ENCODE measurements at regions not wholly inside any gene's neighbourhood (a gene's known extent, or its start where the extent isn't known, plus 50 kb on each side); places are given as distances from the start of the nearest gene placed in this dataset.
"Not testable (repeated sequence)": the region's sequence is repeated elsewhere in the genome, so short reads cannot be mapped to it uniquely, and the experiment has no call there.

GRCh38 chr5:4019009-4019769 lies 423.6 kb downstream of the IRX1 start:
- no peak for DNase-seq (ENCODE audit: low spot score)

GRCh38 chr5:4019841-4020240 lies 424.2 kb downstream of the IRX1 start:
- no peak for DNase-seq (ENCODE audit: low spot score)

GRCh38 chr5:4020400-4020799 lies 424.8 kb downstream of the IRX1 start:
- no peak for DNase-seq (ENCODE audit: low spot score)

- DNase-seq (ENCODE audit: low spot score) = no peak
Measured at GRCh38 chr5:4022056-4022670, 426.5 kb downstream of the IRX1 start.

GRCh38 chr5:4023091-4023752 lies 427.6 kb downstream of the IRX1 start:
- no peak for DNase-seq (ENCODE audit: low spot score)

GRCh38 chr5:4023753-4024335 lies 428.2 kb downstream of the IRX1 start:
- no peak for DNase-seq (ENCODE audit: low spot score)

- DNase-seq (ENCODE audit: low spot score) = no peak
Measured at GRCh38 chr5:4027088-4027734, 431.6 kb downstream of the IRX1 start.

GRCh38 chr5:4028384-4028783 lies 432.8 kb downstream of the IRX1 start:
- DNase-seq (ENCODE audit: low spot score) = no peak

GRCh38 chr5:4033546-4033945 lies 437.9 kb downstream of the IRX1 start:
- not testable (repeated sequence) for DNase-seq (ENCODE audit: low spot score)

- no peak for DNase-seq (ENCODE audit: low spot score)
Measured at GRCh38 chr5:4036861-4037260, 441.2 kb downstream of the IRX1 start.

GRCh38 chr5:4038994-4039393 lies 443.4 kb downstream of the IRX1 start:
- no peak for DNase-seq (ENCODE audit: low spot score)

- peak; percentile 9 for DNase-seq (ENCODE audit: low spot score)
Measured at GRCh38 chr5:4042311-4042710, 446.7 kb downstream of the IRX1 start.

- no peak for DNase-seq (ENCODE audit: low spot score)
Measured at GRCh38 chr5:4043135-4043534, 447.5 kb downstream of the IRX1 start.

GRCh38 chr5:4044881-4045280 lies 449.2 kb downstream of the IRX1 start:
- DNase-seq (ENCODE audit: low spot score) = no peak

- DNase-seq (ENCODE audit: low spot score) = no peak
Measured at GRCh38 chr5:4048398-4048797, 452.8 kb downstream of the IRX1 start.

- no peak for DNase-seq (ENCODE audit: low spot score)
Measured at GRCh38 chr5:4050203-4050602, 454.6 kb downstream of the IRX1 start.

- DNase-seq (ENCODE audit: low spot score) = no peak
Measured at GRCh38 chr5:4053136-4053535, 457.5 kb downstream of the IRX1 start.

- no peak for DNase-seq (ENCODE audit: low spot score)
Measured at GRCh38 chr5:4054092-4054491, 458.5 kb downstream of the IRX1 start.

- no peak for DNase-seq (ENCODE audit: low spot score)
Measured at GRCh38 chr5:4058899-4059298, 463.3 kb downstream of the IRX1 start.

GRCh38 chr5:4065472-4066320 lies 470.1 kb downstream of the IRX1 start:
- no peak for DNase-seq (ENCODE audit: low spot score)

- DNase-seq (ENCODE audit: low spot score) = no peak
Measured at GRCh38 chr5:4068171-4068570, 472.5 kb downstream of the IRX1 start.

Measured in activated CD4-positive, alpha-beta T cell treated with anti-CD3 and anti-CD28 coated beads, Interleukin-2, Interleukin-4, amounts not matched to agents 100 ng/mL and 50 ng/mL, durations not matched to agents 16 hours and 8 hours (primary cell).